Endothelial cell of umbilical vein (primary cell): ENCODE measurements at regions not wholly inside any gene's neighbourhood (a gene's known extent, or its start where the extent isn't known, plus 50 kb on each side); places are given as distances from the start of the nearest gene placed in this dataset.

Source experiments
- BruUV-seq: library from RNA; stranded (reverse); fragments of 400-500 nt; replicated peaks from 2 replicates; lab custom pipeline; 2021; lab: Mats Ljungman, UMichigan
- CTCF ChIA-PET: fragments of 300-600, 350-600 bp; sonication (Branson Sonifier 250); formaldehyde crosslinking; loops from one replicate; lab custom pipeline; 2021; ENCODE audit warnings: antibody characterized with exemption, inconsistent platforms; lab: Charles Lee
- POLR2A ChIA-PET: fragments of 300-600, 350-600 bp; sonication (Branson Sonifier 250); formaldehyde crosslinking; loops from one replicate; lab custom pipeline; 2021; ENCODE audit warnings: antibody characterized with exemption, inconsistent platforms; lab: Charles Lee
- DNase-seq: peaks from one replicate; pipeline ENCODE4 v3.0.0-alpha.2; 2011; ENCODE audit warnings: low read depth, low spot score
- FAIRE-seq: peaks from 2 replicates; lab custom pipeline; 2011; peaks lifted over from hg19 to GRCh38; lab: Jason Lieb, UNC
- H2AFZ ChIP-seq: 2 replicates; pipeline ENCODE4 v1.6.0; 2012; ENCODE audit warnings: low read depth, low read length, control low read depth, inconsistent platforms
- H3K27ac ChIP-seq: 2 replicates; pipeline ENCODE4 v1.5.1; 2011; ENCODE audit warnings: low read depth, mild to moderate bottlenecking, control low read depth, low read length, moderate library complexity; ENCODE audit not compliant: insufficient read depth
- H3K27me3 ChIP-seq, 2 experiments: 2 replicates each; pipeline versions ENCODE4 v1.6.0 to v1.6.1; 2011; ENCODE audit warnings: low read length in 2 of 2, mixed read lengths in 1 of 2; ENCODE audit not compliant: control insufficient read depth in 2 of 2, insufficient read depth in 2 of 2
- H3K36me3 ChIP-seq, 2 experiments: 2 replicates in 1 of 2; 3 replicates in 1 of 2; pipeline ENCODE4 v1.5.1; 2011; ENCODE audit warnings: low read length in 2 of 2, mild to moderate bottlenecking in 1 of 2, moderate library complexity in 1 of 2; ENCODE audit not compliant: control insufficient read depth in 2 of 2, insufficient read depth in 2 of 2; ENCODE audit errors: extremely low read depth in 1 of 2
- H3K4me1 ChIP-seq: 3 replicates; pipeline ENCODE4 v1.5.1; 2011; ENCODE audit warnings: mild to moderate bottlenecking, low read length; ENCODE audit not compliant: control insufficient read depth, insufficient read depth; ENCODE audit errors: extremely low read depth
- H3K4me2 ChIP-seq: 2 replicates; pipeline ENCODE4 v1.6.1; 2011; ENCODE audit warnings: low read length, control low read depth, mixed read lengths; ENCODE audit not compliant: insufficient read depth
- H3K4me3 ChIP-seq, 3 experiments: fragments of 200-600 bp in 1 of 3; sonication (generic), shearing (Covaris generic) in 1 of 3; replicated peaks in 1 of 3; 2 replicates each; pipeline ENCODE4 v1.5.1; 2011 to 2016; ENCODE audit warnings: control low read depth in 3 of 3, low read length in 3 of 3, mild to moderate bottlenecking in 2 of 3, inconsistent platforms in 1 of 3, low read depth in 1 of 3, moderate library complexity in 1 of 3; ENCODE audit not compliant: insufficient read depth in 1 of 3
- H3K79me2 ChIP-seq: 2 replicates; pipeline ENCODE4 v1.6.0; 2012; ENCODE audit warnings: low read length, inconsistent platforms; ENCODE audit not compliant: control insufficient read depth, insufficient read depth
- H3K9ac ChIP-seq: replicated peaks from 2 replicates; pipeline ENCODE3; 2011; ENCODE audit warnings: low read length, control low read depth; ENCODE audit not compliant: insufficient read depth; ENCODE audit errors: extremely low read depth
- H3K9me1 ChIP-seq: replicated peaks from 3 replicates; pipeline ENCODE4 v1.6.0; 2011; ENCODE audit warnings: mild to moderate bottlenecking, low read length; ENCODE audit not compliant: control insufficient read depth, insufficient read depth; ENCODE audit errors: extremely low read depth
- H3K9me3 ChIP-seq: replicated peaks from 2 replicates; pipeline ENCODE4 v1.5.1; 2012; ENCODE audit warnings: low read length, inconsistent platforms; ENCODE audit not compliant: control insufficient read depth, insufficient read depth
- H4K20me1 ChIP-seq: replicated peaks from 2 replicates; pipeline ENCODE3; 2011; ENCODE audit warnings: mild to moderate bottlenecking, low read length; ENCODE audit not compliant: control insufficient read depth, insufficient read depth; ENCODE audit errors: extremely low read depth
- CTCF ChIP-seq, 2 donors: IDR thresholded peaks; 1 replicate in 1 of 2; 2 replicates in 1 of 2; pipeline ENCODE4 v1.5.1; 2011; ENCODE audit warnings: low read length in 2 of 2, mild to moderate bottlenecking in 2 of 2, moderate library complexity in 2 of 2, control low read depth in 1 of 2, inconsistent platforms in 1 of 2, low read depth in 1 of 2; ENCODE audit not compliant: insufficient read depth in 1 of 2; ENCODE audit errors: extremely low read depth in 1 of 2
- EZH2 ChIP-seq: IDR thresholded peaks from 2 replicates; pipeline ENCODE4 v1.6.1; 2012; ENCODE audit warnings: borderline replicate concordance, low read depth, mild to moderate bottlenecking, moderate library complexity, low read length, inconsistent platforms; ENCODE audit not compliant: severe bottlenecking
- FOS ChIP-seq: IDR thresholded peaks from 2 replicates; pipeline ENCODE4 v1.6.1; 2011; ENCODE audit warnings: mild to moderate bottlenecking, low read length, moderate library complexity, borderline replicate concordance; ENCODE audit not compliant: insufficient read depth
- GATA2 ChIP-seq: IDR thresholded peaks from 2 replicates; pipeline ENCODE4 v1.7.0; 2011; ENCODE audit warnings: low read depth, mild to moderate bottlenecking, moderate library complexity, mixed read lengths, low read length; ENCODE audit not compliant: insufficient read length, insufficient read depth
- JUN ChIP-seq: IDR thresholded peaks from 2 replicates; pipeline ENCODE4 v1.6.1; 2011; ENCODE audit warnings: borderline replicate concordance, low read depth; ENCODE audit not compliant: insufficient read length, insufficient read depth
- MYC ChIP-seq: IDR thresholded peaks from one replicate; pipeline ENCODE4 v1.6.1; 2011; ENCODE audit warnings: mild to moderate bottlenecking, low read depth, low read length
- POLR2A ChIP-seq: IDR thresholded peaks from 2 replicates; pipeline ENCODE4 v1.6.1; 2012; ENCODE audit warnings: low read depth, mild to moderate bottlenecking, control low read depth, low read length
- POLR2AphosphoS5 ChIP-seq: IDR thresholded peaks from 2 replicates; pipeline ENCODE4 v1.6.1; 2012; ENCODE audit warnings: low read depth, mild to moderate bottlenecking, control low read depth, low read length, moderate library complexity; ENCODE audit not compliant: insufficient read depth
- dilution Hi-C: fragments of 300-500 bp; cut with MboI; formaldehyde crosslinking; loops from one replicate; pipeline ENCODE4 v1.15.0; 2019; ENCODE audit warnings: low sequenced_read_pairs; ENCODE audit not compliant: extremely low pct_ligation_motif_present
- intact Hi-C: fragments of 100-400 bp; cut with micrococcal nuclease; formaldehyde crosslinking; loops from one replicate; pipeline ENCODE4 v1.10.0; 2022
- TF ChIP-seq, protein P1 (sequence below): IDR thresholded peaks from 2 replicates; pipeline ENCODE4 v1.6.1; 2011; ENCODE audit not compliant: insufficient read depth, insufficient read length

GRCh38 chr3:13206799-13207577, 133.8 kb upstream of the IQSEC1 start:
- no peaks in the 10 kb centered on the region for H3K9me1 ChIP-seq
- DNase-seq (no peak), FAIRE-seq (no peak)
- dilution Hi-C loops = no loop called here
- no peak overlapping the region for H3K27ac ChIP-seq
- H3K9me3 ChIP-seq = no peaks in the 10 kb centered on the region
- H3K79me2 ChIP-seq = no peaks in the 10 kb centered on the region
- no peak overlapping the region for H3K4me2 ChIP-seq
- H3K36me3 ChIP-seq = no peaks in the 10 kb centered on the region
- no peaks in the 10 kb centered on the region for H3K4me1 ChIP-seq
- BruUV-seq = no TSS peak
- no peaks in the 10 kb centered on the region for H3K27me3 ChIP-seq
- no peaks in the 10 kb centered on the region for H4K20me1 ChIP-seq
- CTCF ChIA-PET = no interaction called here
- H2AFZ ChIP-seq = no peak overlapping the region
- no peak for TF ChIP-seq POLR2A
- TF ChIP-seq MYC = no peak
- no peak for TF ChIP-seq POLR2AphosphoS5
- TF ChIP-seq, protein P1, sequence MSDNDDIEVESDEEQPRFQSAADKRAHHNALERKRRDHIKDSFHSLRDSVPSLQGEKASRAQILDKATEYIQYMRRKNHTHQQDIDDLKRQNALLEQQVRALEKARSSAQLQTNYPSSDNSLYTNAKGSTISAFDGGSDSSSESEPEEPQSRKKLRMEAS = no peak
- no peak overlapping the region for H3K4me3 ChIP-seq
- POLR2A ChIA-PET = no interaction called here
- no peak overlapping the region for H3K9ac ChIP-seq
- intact Hi-C loops = loop anchor here (10.0 kb wide), 1 partner anchor 248 kb away; no protein-coding TSS in a partner anchor

GRCh38 chr3:13205567-13206143, 132.4 kb upstream of the IQSEC1 start:
- no peak for DNase-seq
- no TSS peak for BruUV-seq
- no peaks in the 10 kb centered on the region for H3K9me3 ChIP-seq
- H3K36me3 ChIP-seq = no peaks in the 10 kb centered on the region
- CTCF ChIA-PET = no interaction called here
- H4K20me1 ChIP-seq = no peaks in the 10 kb centered on the region
- no peak overlapping the region for H3K27ac ChIP-seq
- H3K9me1 ChIP-seq = no peaks in the 10 kb centered on the region
- FAIRE-seq = no peak
- H3K27me3 ChIP-seq = no peaks in the 10 kb centered on the region
- H3K4me2 ChIP-seq = no peak overlapping the region
- H3K4me1 ChIP-seq = no peaks in the 10 kb centered on the region
- TF ChIP-seq POLR2A (no peak), EZH2 (no peak), JUN (no peak), GATA2 (no peak), FOS (no peak), CTCF (IDR thresholded peaks at IDR 0.05; ENCODE audit: extremely low read depth in 1 of 2, insufficient read depth in 1 of 2, low read depth in 1 of 2, low read length in 2 of 2) (no peak), MYC (no peak), POLR2AphosphoS5 (no peak)
- TF ChIP-seq, protein P1 = no peak
- intact Hi-C loops (loop anchor here (10.0 kb wide), 1 partner anchor 249 kb away; no protein-coding TSS in a partner anchor), dilution Hi-C loops (no loop called here)
- no peak overlapping the region for H2AFZ ChIP-seq
- H3K4me3 ChIP-seq = no peak overlapping the region
- no peaks in the 10 kb centered on the region for H3K79me2 ChIP-seq
- H3K9ac ChIP-seq = no peak overlapping the region
- POLR2A ChIA-PET = no interaction called here
